ENCODE measurements at regions not wholly inside any gene's neighbourhood (a gene's known extent, or its start where the extent isn't known, plus 50 kb on each side); places are given as distances from the start of the nearest gene placed in this dataset.

- WGBS (ENCODE audit: low lambda C conversion rate): 96% methylated on average over 1 of the region's 1 CpG
- Histone ChIP-seq H3K9ac (no peak overlapping the region), H3K4me3 (ENCODE audit: low read depth in 2 of 2, low read length in 1 of 2) (no peak overlapping the region), H4K20me1 (ENCODE audit: insufficient read depth) (no peaks in the 10 kb centered on the region), H3K27ac (ENCODE audit: low read depth in 2 of 2, low read length in 1 of 2) (no peak overlapping the region), H3K4me2 (no peak overlapping the region), H3K9me3 (no peaks in the 10 kb centered on the region), H3K9me2 (no peaks in the 10 kb centered on the region), H3K4me1 (ENCODE audit: control insufficient read depth in 1 of 2, insufficient read depth in 2 of 2, low read depth in 1 of 2, low read length in 1 of 2) (peaks cover 0 to 9% of the 10 kb centered on the region in 2 experiments; a peak in 2 of 4 replicates), H3F3A (replicated peaks; ENCODE audit: insufficient read depth) (no peaks in the 10 kb centered on the region), H3K36me3 (replicated peaks in 1 of 2; ENCODE audit: control insufficient read depth in 1 of 2, insufficient read depth in 2 of 2, low read length in 1 of 2) (no peaks in the 10 kb centered on the region), H2AFZ (ENCODE audit: low read depth) (no peak overlapping the region), H3K27me3 (ENCODE audit: insufficient read depth) (no peaks in the 10 kb centered on the region), H3K79me2 (ENCODE audit: insufficient read depth) (no peaks in the 10 kb centered on the region)
- TF ChIP-seq FOXM1 (IDR thresholded peaks at IDR 0.05; ENCODE audit: low read depth) (no peak), POLR2AphosphoS5 (IDR thresholded peaks at IDR 0.05; ENCODE audit: low read depth, low read length) (no peak), RAD21 (IDR thresholded peaks at IDR 0.05; ENCODE audit: low read length) (no peak), SIN3A (IDR thresholded peaks at IDR 0.05; ENCODE audit: borderline replicate concordance, low read depth, low read length) (no peak), TCF12 (IDR thresholded peaks at IDR 0.05) (no peak), YY1 (IDR thresholded peaks at IDR 0.05; ENCODE audit: low read depth) (no peak), JUND (IDR thresholded peaks at IDR 0.05) (no peak), SMC3 (IDR thresholded peaks at IDR 0.05; ENCODE audit: low read depth, low read length) (no peak), FOXJ3 (CRISPR knock-in tag; IDR thresholded peaks at IDR 0.05) (no peak), RXRA (IDR thresholded peaks at IDR 0.05; ENCODE audit: borderline replicate concordance, low read depth) (no peak), CTCF (IDR thresholded peaks at IDR 0.05) (no peak), GABPA (IDR thresholded peaks at IDR 0.05; ENCODE audit: low read depth) (no peak), RCOR1 (IDR thresholded peaks at IDR 0.05; ENCODE audit: low read length) (no peak), NRF1 (IDR thresholded peaks at IDR 0.05; ENCODE audit: low read depth, low read length) (no peak)
- TF ChIP-seq, protein P1, sequence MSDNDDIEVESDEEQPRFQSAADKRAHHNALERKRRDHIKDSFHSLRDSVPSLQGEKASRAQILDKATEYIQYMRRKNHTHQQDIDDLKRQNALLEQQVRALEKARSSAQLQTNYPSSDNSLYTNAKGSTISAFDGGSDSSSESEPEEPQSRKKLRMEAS (IDR thresholded peaks at IDR 0.05; ENCODE audit: low read depth): no peak
- TF ChIP-seq, protein P2, sequence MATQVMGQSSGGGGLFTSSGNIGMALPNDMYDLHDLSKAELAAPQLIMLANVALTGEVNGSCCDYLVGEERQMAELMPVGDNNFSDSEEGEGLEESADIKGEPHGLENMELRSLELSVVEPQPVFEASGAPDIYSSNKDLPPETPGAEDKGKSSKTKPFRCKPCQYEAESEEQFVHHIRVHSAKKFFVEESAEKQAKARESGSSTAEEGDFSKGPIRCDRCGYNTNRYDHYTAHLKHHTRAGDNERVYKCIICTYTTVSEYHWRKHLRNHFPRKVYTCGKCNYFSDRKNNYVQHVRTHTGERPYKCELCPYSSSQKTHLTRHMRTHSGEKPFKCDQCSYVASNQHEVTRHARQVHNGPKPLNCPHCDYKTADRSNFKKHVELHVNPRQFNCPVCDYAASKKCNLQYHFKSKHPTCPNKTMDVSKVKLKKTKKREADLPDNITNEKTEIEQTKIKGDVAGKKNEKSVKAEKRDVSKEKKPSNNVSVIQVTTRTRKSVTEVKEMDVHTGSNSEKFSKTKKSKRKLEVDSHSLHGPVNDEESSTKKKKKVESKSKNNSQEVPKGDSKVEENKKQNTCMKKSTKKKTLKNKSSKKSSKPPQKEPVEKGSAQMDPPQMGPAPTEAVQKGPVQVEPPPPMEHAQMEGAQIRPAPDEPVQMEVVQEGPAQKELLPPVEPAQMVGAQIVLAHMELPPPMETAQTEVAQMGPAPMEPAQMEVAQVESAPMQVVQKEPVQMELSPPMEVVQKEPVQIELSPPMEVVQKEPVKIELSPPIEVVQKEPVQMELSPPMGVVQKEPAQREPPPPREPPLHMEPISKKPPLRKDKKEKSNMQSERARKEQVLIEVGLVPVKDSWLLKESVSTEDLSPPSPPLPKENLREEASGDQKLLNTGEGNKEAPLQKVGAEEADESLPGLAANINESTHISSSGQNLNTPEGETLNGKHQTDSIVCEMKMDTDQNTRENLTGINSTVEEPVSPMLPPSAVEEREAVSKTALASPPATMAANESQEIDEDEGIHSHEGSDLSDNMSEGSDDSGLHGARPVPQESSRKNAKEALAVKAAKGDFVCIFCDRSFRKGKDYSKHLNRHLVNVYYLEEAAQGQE (IDR thresholded peaks at IDR 0.05; ENCODE audit: low read depth, low read length): no peak
- TF ChIP-seq, protein P3, sequence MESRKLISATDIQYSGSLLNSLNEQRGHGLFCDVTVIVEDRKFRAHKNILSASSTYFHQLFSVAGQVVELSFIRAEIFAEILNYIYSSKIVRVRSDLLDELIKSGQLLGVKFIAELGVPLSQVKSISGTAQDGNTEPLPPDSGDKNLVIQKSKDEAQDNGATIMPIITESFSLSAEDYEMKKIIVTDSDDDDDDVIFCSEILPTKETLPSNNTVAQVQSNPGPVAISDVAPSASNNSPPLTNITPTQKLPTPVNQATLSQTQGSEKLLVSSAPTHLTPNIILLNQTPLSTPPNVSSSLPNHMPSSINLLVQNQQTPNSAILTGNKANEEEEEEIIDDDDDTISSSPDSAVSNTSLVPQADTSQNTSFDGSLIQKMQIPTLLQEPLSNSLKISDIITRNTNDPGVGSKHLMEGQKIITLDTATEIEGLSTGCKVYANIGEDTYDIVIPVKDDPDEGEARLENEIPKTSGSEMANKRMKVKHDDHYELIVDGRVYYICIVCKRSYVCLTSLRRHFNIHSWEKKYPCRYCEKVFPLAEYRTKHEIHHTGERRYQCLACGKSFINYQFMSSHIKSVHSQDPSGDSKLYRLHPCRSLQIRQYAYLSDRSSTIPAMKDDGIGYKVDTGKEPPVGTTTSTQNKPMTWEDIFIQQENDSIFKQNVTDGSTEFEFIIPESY (IDR thresholded peaks at IDR 0.05; ENCODE audit: borderline replicate concordance, low read depth): no peak
- TF ChIP-seq, protein P4, sequence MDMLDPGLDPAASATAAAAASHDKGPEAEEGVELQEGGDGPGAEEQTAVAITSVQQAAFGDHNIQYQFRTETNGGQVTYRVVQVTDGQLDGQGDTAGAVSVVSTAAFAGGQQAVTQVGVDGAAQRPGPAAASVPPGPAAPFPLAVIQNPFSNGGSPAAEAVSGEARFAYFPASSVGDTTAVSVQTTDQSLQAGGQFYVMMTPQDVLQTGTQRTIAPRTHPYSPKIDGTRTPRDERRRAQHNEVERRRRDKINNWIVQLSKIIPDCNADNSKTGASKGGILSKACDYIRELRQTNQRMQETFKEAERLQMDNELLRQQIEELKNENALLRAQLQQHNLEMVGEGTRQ (IDR thresholded peaks at IDR 0.05; ENCODE audit: borderline replicate concordance, low read depth, low read length): no peak
- TF ChIP-seq, protein P5, sequence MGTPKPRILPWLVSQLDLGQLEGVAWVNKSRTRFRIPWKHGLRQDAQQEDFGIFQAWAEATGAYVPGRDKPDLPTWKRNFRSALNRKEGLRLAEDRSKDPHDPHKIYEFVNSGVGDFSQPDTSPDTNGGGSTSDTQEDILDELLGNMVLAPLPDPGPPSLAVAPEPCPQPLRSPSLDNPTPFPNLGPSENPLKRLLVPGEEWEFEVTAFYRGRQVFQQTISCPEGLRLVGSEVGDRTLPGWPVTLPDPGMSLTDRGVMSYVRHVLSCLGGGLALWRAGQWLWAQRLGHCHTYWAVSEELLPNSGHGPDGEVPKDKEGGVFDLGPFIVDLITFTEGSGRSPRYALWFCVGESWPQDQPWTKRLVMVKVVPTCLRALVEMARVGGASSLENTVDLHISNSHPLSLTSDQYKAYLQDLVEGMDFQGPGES (IDR thresholded peaks at IDR 0.05; ENCODE audit: low read depth, low read length): no peak
- ChIA-PET POLR2A (no interaction called here), CTCF (no interaction called here)
- DNase-seq: no peak
These were observed 139.5 kb upstream of the SYT1 start for GRCh38 chr12:78725033-78725432.
